ENCODE measurements at regions not wholly inside any gene's neighbourhood (a gene's known extent, or its start where the extent isn't known, plus 50 kb on each side); places are given as distances from the start of the nearest gene placed in this dataset.

- TF ChIP-seq CTCF (IDR thresholded peaks at IDR 0.05) (no peak), POLR2AphosphoS5 (IDR thresholded peaks at IDR 0.05) (no peak), POLR2A (IDR thresholded peaks at IDR 0.05) (no peak)
Measured at GRCh38 chr20:6295127-6295866, 172.5 kb upstream of the FERMT1 start.

Data from breast epithelium (tissue), 3 donors.